GM18519 (cell line): ENCODE measurements at regions not wholly inside any gene's neighbourhood (a gene's known extent, or its start where the extent isn't known, plus 50 kb on each side); places are given as distances from the start of the nearest gene placed in this dataset.

Experiments
- ATAC-seq: cut with Tn5 transposase; IDR thresholded peaks from one replicate; pipeline ENCODE4 v1.9.1; 2021; ENCODE audit warnings: mild to moderate bottlenecking, moderate library complexity; ENCODE audit not compliant: unreplicated experiment, low FRiP score

- no peak for ATAC-seq
Observed at GRCh38 chr18:27899893-27900292, 277.0 kb downstream of the CDH2 start.

GRCh38 chr18:27894746-27895145 is 282.2 kb downstream of the CDH2 start:
- ATAC-seq = no peak

- no peak for ATAC-seq
Observed at GRCh38 chr18:27887711-27888495, 289.0 kb downstream of the CDH2 start.

GRCh38 chr18:27887287-27887686 is 289.6 kb downstream of the CDH2 start:
- ATAC-seq = no peak

GRCh38 chr18:27879540-27879939 is 297.4 kb downstream of the CDH2 start:
- no peak for ATAC-seq

GRCh38 chr18:27871726-27872125 is 305.2 kb downstream of the CDH2 start:
- no peak for ATAC-seq

GRCh38 chr18:27869735-27870134 is 307.2 kb downstream of the CDH2 start:
- no peak for ATAC-seq

GRCh38 chr18:27865431-27865830 is 311.5 kb downstream of the CDH2 start:
- ATAC-seq = no peak

GRCh38 chr18:27863780-27864430 is 313.0 kb downstream of the CDH2 start:
- no peak for ATAC-seq

GRCh38 chr18:27862041-27862682 is 314.8 kb downstream of the CDH2 start:
- ATAC-seq = no peak

- no peak for ATAC-seq
Observed at GRCh38 chr18:27861539-27861938, 315.4 kb downstream of the CDH2 start.

GRCh38 chr18:27860701-27861107 is 316.2 kb downstream of the CDH2 start:
- ATAC-seq = no peak

- ATAC-seq = no peak
Observed at GRCh38 chr18:27860011-27860410, 316.9 kb downstream of the CDH2 start.

- ATAC-seq = no peak
Observed at GRCh38 chr18:27856820-27857219, 320.1 kb downstream of the CDH2 start.

- ATAC-seq = no peak
Observed at GRCh38 chr18:27855486-27855885, 321.4 kb downstream of the CDH2 start.

GRCh38 chr18:27854631-27855030 is 322.3 kb downstream of the CDH2 start:
- no peak for ATAC-seq

- no peak for ATAC-seq
Observed at GRCh38 chr18:27848336-27848735, 328.6 kb downstream of the CDH2 start.

- ATAC-seq = no peak
Observed at GRCh38 chr18:27847412-27847811, 329.5 kb downstream of the CDH2 start.

GRCh38 chr18:27845897-27846296 is 331.0 kb downstream of the CDH2 start:
- ATAC-seq = no peak

GRCh38 chr18:27843783-27844777 is 332.9 kb downstream of the CDH2 start:
- ATAC-seq = no peak
